ENCODE measurements at regions not wholly inside any gene's neighbourhood (a gene's known extent, or its start where the extent isn't known, plus 50 kb on each side); places are given as distances from the start of the nearest gene placed in this dataset.
A peak's percentile ranks its signal among the peaks of the same experiment; 100 is the strongest.

- no peak for DNase-seq
Measured at GRCh38 chr2:42863751-42864150, 71.4 kb upstream of the HAAO start.

GRCh38 chr2:42863320-42863719 lies 70.9 kb upstream of the HAAO start:
- DNase-seq: no peak

GRCh38 chr2:42862669-42863185 lies 70.3 kb upstream of the HAAO start:
- DNase-seq: no peak

GRCh38 chr2:42861321-42861720 lies 68.9 kb upstream of the HAAO start:
- DNase-seq: no peak

- no peak for DNase-seq
Measured at GRCh38 chr2:42860319-42861094, 68.1 kb upstream of the HAAO start.

- DNase-seq: no peak
Measured at GRCh38 chr2:42859791-42860190, 67.4 kb upstream of the HAAO start.

- DNase-seq: peak; percentile 59 to 65
Measured at GRCh38 chr2:42859006-42859552, 66.7 kb upstream of the HAAO start.

GRCh38 chr2:42858140-42859005 lies 66.0 kb upstream of the HAAO start:
- no peak for DNase-seq

GRCh38 chr2:42856891-42857632 lies 64.7 kb upstream of the HAAO start:
- DNase-seq: no peak

GRCh38 chr2:42856106-42856860 lies 63.9 kb upstream of the HAAO start:
- no peak for DNase-seq

- DNase-seq: no peak
Measured at GRCh38 chr2:42855221-42855970, 63.0 kb upstream of the HAAO start.

- no peak for DNase-seq
Measured at GRCh38 chr2:42854207-42854818, 61.9 kb upstream of the HAAO start.

- no peak for DNase-seq
Measured at GRCh38 chr2:42853549-42854206, 61.3 kb upstream of the HAAO start.

- DNase-seq: no peak
Measured at GRCh38 chr2:42852798-42853197, 60.4 kb upstream of the HAAO start.

- no peak for DNase-seq
Measured at GRCh38 chr2:42851740-42852250, 59.4 kb upstream of the HAAO start.

GRCh38 chr2:42851186-42851585 lies 58.8 kb upstream of the HAAO start:
- DNase-seq: no peak

- no peak for DNase-seq
Measured at GRCh38 chr2:42850016-42850805, 57.8 kb upstream of the HAAO start.

- DNase-seq: no peak
Measured at GRCh38 chr2:42849311-42849710, 56.9 kb upstream of the HAAO start.

GRCh38 chr2:42848726-42849290 lies 56.4 kb upstream of the HAAO start:
- DNase-seq: no peak

Measured in CD4-positive, alpha-beta T cell treated with Interleukin-4 for 1 hour (primary cell).